ENCODE measurements at regions not wholly inside any gene's neighbourhood (a gene's known extent, or its start where the extent isn't known, plus 50 kb on each side); places are given as distances from the start of the nearest gene placed in this dataset.

DNA sequence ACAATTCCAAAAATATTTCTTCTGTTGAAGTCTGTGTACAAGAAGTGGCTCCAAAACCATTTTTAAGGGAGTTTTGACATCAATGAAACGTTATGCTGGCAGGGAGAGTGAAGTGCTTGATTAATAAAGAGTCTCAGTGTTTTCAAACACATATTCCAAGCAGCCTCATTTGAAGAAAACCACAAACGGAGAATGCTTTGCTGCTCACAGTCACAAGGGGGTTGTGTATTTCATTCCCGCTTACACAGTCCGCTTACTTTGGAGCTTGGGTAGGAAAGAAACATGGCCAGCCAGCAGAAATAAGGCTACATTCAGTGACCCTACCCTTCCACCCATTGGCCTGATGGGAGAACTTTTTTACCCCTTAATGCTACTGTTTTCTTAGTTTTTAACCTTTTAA lies 586.2 kb downstream of the RAB28 start:
- Histone ChIP-seq H3K36me3 (ENCODE audit: insufficient read depth, low read length) (no peaks in the 10 kb centered on the region), H3K79me2 (replicated peaks; ENCODE audit: insufficient read depth, low read length) (no peaks in the 10 kb centered on the region), H3K27me3 (ENCODE audit: insufficient read depth, low read depth, low read length) (no peaks in the 10 kb centered on the region), H3K9me3 (ENCODE audit: low read length) (no peaks in the 10 kb centered on the region), H3K9ac (ENCODE audit: low read length) (no peak overlapping the region), H2AFZ (ENCODE audit: low read depth, low read length) (no peak overlapping the region), H4K20me1 (ENCODE audit: insufficient read depth) (no peaks in the 10 kb centered on the region), H3F3A (ENCODE audit: insufficient read depth, low read length, poor library complexity, severe bottlenecking) (no peaks in the 10 kb centered on the region), H3K4me2 (ENCODE audit: low read length) (no peak overlapping the region), H3K4me3 (ENCODE audit: low read length) (no peak overlapping the region), H3K9me2 (ENCODE audit: insufficient read depth, low read length) (no peaks in the 10 kb centered on the region), H3K27ac (ENCODE audit: low read length) (no peak overlapping the region)
- TF ChIP-seq EZH2 (IDR thresholded peaks at IDR 0.05; ENCODE audit: borderline replicate concordance, insufficient read depth, low read length, poor library complexity, severe bottlenecking) (no peak), TAF1 (IDR thresholded peaks at IDR 0.05; ENCODE audit: low read depth) (no peak), EP300 (conservative IDR thresholded peaks at IDR 0.05; ENCODE audit: poor library complexity, severe bottlenecking) (no peak), SMC3 (conservative IDR thresholded peaks at IDR 0.05; ENCODE audit: poor library complexity) (no peak), POLR2AphosphoS5 (IDR thresholded peaks at IDR 0.05) (no peak), RAD21 (conservative IDR thresholded peaks at IDR 0.05) (no peak), MXI1 (conservative IDR thresholded peaks at IDR 0.05; ENCODE audit: poor library complexity, severe bottlenecking) (no peak)
- TF ChIP-seq, protein P1, sequence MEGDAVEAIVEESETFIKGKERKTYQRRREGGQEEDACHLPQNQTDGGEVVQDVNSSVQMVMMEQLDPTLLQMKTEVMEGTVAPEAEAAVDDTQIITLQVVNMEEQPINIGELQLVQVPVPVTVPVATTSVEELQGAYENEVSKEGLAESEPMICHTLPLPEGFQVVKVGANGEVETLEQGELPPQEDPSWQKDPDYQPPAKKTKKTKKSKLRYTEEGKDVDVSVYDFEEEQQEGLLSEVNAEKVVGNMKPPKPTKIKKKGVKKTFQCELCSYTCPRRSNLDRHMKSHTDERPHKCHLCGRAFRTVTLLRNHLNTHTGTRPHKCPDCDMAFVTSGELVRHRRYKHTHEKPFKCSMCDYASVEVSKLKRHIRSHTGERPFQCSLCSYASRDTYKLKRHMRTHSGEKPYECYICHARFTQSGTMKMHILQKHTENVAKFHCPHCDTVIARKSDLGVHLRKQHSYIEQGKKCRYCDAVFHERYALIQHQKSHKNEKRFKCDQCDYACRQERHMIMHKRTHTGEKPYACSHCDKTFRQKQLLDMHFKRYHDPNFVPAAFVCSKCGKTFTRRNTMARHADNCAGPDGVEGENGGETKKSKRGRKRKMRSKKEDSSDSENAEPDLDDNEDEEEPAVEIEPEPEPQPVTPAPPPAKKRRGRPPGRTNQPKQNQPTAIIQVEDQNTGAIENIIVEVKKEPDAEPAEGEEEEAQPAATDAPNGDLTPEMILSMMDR (IDR thresholded peaks at IDR 0.05; ENCODE audit: poor library complexity, severe bottlenecking): no peak
- TF ChIP-seq, protein P2, sequence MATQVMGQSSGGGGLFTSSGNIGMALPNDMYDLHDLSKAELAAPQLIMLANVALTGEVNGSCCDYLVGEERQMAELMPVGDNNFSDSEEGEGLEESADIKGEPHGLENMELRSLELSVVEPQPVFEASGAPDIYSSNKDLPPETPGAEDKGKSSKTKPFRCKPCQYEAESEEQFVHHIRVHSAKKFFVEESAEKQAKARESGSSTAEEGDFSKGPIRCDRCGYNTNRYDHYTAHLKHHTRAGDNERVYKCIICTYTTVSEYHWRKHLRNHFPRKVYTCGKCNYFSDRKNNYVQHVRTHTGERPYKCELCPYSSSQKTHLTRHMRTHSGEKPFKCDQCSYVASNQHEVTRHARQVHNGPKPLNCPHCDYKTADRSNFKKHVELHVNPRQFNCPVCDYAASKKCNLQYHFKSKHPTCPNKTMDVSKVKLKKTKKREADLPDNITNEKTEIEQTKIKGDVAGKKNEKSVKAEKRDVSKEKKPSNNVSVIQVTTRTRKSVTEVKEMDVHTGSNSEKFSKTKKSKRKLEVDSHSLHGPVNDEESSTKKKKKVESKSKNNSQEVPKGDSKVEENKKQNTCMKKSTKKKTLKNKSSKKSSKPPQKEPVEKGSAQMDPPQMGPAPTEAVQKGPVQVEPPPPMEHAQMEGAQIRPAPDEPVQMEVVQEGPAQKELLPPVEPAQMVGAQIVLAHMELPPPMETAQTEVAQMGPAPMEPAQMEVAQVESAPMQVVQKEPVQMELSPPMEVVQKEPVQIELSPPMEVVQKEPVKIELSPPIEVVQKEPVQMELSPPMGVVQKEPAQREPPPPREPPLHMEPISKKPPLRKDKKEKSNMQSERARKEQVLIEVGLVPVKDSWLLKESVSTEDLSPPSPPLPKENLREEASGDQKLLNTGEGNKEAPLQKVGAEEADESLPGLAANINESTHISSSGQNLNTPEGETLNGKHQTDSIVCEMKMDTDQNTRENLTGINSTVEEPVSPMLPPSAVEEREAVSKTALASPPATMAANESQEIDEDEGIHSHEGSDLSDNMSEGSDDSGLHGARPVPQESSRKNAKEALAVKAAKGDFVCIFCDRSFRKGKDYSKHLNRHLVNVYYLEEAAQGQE (IDR thresholded peaks at IDR 0.05; ENCODE audit: borderline replicate concordance): no peak

DNA sequence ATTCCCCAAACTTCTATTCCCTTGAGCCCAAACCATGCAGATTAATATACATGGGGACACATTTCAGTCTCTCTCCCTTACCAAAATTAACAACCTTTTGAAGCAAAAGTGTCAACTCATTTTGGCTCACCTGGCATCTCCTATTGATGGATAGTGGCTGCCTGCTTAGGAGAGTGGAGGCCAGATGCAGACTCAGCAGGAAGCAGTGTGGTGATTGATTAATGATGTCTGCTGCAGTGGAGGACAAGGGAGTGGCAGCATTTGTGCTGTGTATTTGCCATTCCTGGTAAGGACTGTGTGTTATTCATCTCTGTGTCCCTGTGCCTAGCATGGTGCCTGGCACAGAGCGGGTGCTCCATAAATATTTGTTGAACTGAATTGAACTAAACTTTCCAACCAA lies 590.1 kb downstream of the RAB28 start:
- Histone ChIP-seq H3K4me2 (ENCODE audit: low read length) (no peak overlapping the region), H3K27ac (ENCODE audit: low read length) (no peak overlapping the region), H3K36me3 (ENCODE audit: insufficient read depth, low read length) (no peaks in the 10 kb centered on the region), H3K9ac (ENCODE audit: low read length) (no peak overlapping the region), H2AFZ (ENCODE audit: low read depth, low read length) (no peak overlapping the region), H3F3A (ENCODE audit: insufficient read depth, low read length, poor library complexity, severe bottlenecking) (no peaks in the 10 kb centered on the region), H4K20me1 (ENCODE audit: insufficient read depth) (no peaks in the 10 kb centered on the region), H3K4me3 (ENCODE audit: low read length) (no peak overlapping the region), H3K79me2 (replicated peaks; ENCODE audit: insufficient read depth, low read length) (no peaks in the 10 kb centered on the region), H3K27me3 (ENCODE audit: insufficient read depth, low read depth, low read length) (no peaks in the 10 kb centered on the region), H3K9me3 (ENCODE audit: low read length) (no peaks in the 10 kb centered on the region), H3K9me2 (ENCODE audit: insufficient read depth, low read length) (no peaks in the 10 kb centered on the region)
- no peak for TF ChIP-seq EP300 (conservative IDR thresholded peaks at IDR 0.05; ENCODE audit: poor library complexity, severe bottlenecking)
- TF ChIP-seq, protein P1 (IDR thresholded peaks at IDR 0.05; ENCODE audit: poor library complexity, severe bottlenecking): no peak
- TF ChIP-seq, protein P2 (IDR thresholded peaks at IDR 0.05; ENCODE audit: borderline replicate concordance): no peak
- no peak for TF ChIP-seq RAD21 (conservative IDR thresholded peaks at IDR 0.05)
- TF ChIP-seq SMC3 (conservative IDR thresholded peaks at IDR 0.05; ENCODE audit: poor library complexity): no peak
- no peak for TF ChIP-seq POLR2AphosphoS5 (IDR thresholded peaks at IDR 0.05)
- no peak for TF ChIP-seq MXI1 (conservative IDR thresholded peaks at IDR 0.05; ENCODE audit: poor library complexity, severe bottlenecking)
- TF ChIP-seq EZH2 (IDR thresholded peaks at IDR 0.05; ENCODE audit: borderline replicate concordance, insufficient read depth, low read length, poor library complexity, severe bottlenecking): no peak
- no peak for TF ChIP-seq TAF1 (IDR thresholded peaks at IDR 0.05; ENCODE audit: low read depth)
